ENCODE measurements at regions not wholly inside any gene's neighbourhood (a gene's known extent, or its start where the extent isn't known, plus 50 kb on each side); places are given as distances from the start of the nearest gene placed in this dataset.
"Not testable (repeated sequence)": the region's sequence is repeated elsewhere in the genome, so short reads cannot be mapped to it uniquely, and the experiment has no call there.

GRCh38 chr9:79485258-79485657 is 86.5 kb upstream of the TLE4 start:
- no peak for ATAC-seq
- TF ChIP-seq, protein P1, sequence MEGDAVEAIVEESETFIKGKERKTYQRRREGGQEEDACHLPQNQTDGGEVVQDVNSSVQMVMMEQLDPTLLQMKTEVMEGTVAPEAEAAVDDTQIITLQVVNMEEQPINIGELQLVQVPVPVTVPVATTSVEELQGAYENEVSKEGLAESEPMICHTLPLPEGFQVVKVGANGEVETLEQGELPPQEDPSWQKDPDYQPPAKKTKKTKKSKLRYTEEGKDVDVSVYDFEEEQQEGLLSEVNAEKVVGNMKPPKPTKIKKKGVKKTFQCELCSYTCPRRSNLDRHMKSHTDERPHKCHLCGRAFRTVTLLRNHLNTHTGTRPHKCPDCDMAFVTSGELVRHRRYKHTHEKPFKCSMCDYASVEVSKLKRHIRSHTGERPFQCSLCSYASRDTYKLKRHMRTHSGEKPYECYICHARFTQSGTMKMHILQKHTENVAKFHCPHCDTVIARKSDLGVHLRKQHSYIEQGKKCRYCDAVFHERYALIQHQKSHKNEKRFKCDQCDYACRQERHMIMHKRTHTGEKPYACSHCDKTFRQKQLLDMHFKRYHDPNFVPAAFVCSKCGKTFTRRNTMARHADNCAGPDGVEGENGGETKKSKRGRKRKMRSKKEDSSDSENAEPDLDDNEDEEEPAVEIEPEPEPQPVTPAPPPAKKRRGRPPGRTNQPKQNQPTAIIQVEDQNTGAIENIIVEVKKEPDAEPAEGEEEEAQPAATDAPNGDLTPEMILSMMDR (IDR thresholded peaks at IDR 0.05) = no peak
- no peak for DNase-seq
- intact Hi-C loops (cut with DNase I) = no loop called here
- no peaks in the 10 kb centered on the region for H3K9me3 ChIP-seq
- no peak overlapping the region for H3K27ac ChIP-seq
- no peak overlapping the region for H3K4me3 ChIP-seq
- no peaks in the 10 kb centered on the region for H3K4me1 ChIP-seq
- H3K27me3 ChIP-seq (ENCODE audit: low read depth) = no peaks in the 10 kb centered on the region
- H3K36me3 ChIP-seq = no peaks in the 10 kb centered on the region

- Histone ChIP-seq H3K9me3 (peaks cover 9% of the 10 kb centered on the region), H3K27me3 (ENCODE audit: low read depth) (no peaks in the 10 kb centered on the region), H3K27ac (no peak overlapping the region), H3K4me1 (no peaks in the 10 kb centered on the region), H3K36me3 (no peaks in the 10 kb centered on the region), H3K4me3 (no peak overlapping the region)
- intact Hi-C loops (cut with DNase I) = no loop called here
- DNase-seq (no peak), ATAC-seq (peak in 1 of 2 donors; percentile 37)
- TF ChIP-seq, protein P1 (IDR thresholded peaks at IDR 0.05) = no peak
These were observed 82.3 kb upstream of the TLE4 start for GRCh38 chr9:79489261-79490000.

- H3K4me3 ChIP-seq = no peak overlapping the region
- ATAC-seq (peak in 1 of 2 donors; percentile 31), DNase-seq (no peak)
- H3K36me3 ChIP-seq = no peaks in the 10 kb centered on the region
- H3K27ac ChIP-seq = no peak overlapping the region
- intact Hi-C loops (cut with DNase I) = no loop called here
- peaks cover 9% of the 10 kb centered on the region for H3K9me3 ChIP-seq
- TF ChIP-seq, protein P1 (IDR thresholded peaks at IDR 0.05) = no peak
- H3K4me1 ChIP-seq = no peaks in the 10 kb centered on the region
- no peaks in the 10 kb centered on the region for H3K27me3 ChIP-seq (ENCODE audit: low read depth)
These were observed 81.0 kb upstream of the TLE4 start for GRCh38 chr9:79490657-79491248.

- ATAC-seq (no peak), DNase-seq (no peak)
- Histone ChIP-seq H3K27ac (no peak overlapping the region), H3K9me3 (peaks cover 9% of the 10 kb centered on the region), H3K4me3 (no peak overlapping the region), H3K4me1 (no peaks in the 10 kb centered on the region), H3K36me3 (no peaks in the 10 kb centered on the region), H3K27me3 (ENCODE audit: low read depth) (no peaks in the 10 kb centered on the region)
- intact Hi-C loops (cut with DNase I) = no loop called here
- TF ChIP-seq, protein P1 (IDR thresholded peaks at IDR 0.05) = no peak
These were observed 79.4 kb upstream of the TLE4 start for GRCh38 chr9:79492092-79493009.

DNA sequence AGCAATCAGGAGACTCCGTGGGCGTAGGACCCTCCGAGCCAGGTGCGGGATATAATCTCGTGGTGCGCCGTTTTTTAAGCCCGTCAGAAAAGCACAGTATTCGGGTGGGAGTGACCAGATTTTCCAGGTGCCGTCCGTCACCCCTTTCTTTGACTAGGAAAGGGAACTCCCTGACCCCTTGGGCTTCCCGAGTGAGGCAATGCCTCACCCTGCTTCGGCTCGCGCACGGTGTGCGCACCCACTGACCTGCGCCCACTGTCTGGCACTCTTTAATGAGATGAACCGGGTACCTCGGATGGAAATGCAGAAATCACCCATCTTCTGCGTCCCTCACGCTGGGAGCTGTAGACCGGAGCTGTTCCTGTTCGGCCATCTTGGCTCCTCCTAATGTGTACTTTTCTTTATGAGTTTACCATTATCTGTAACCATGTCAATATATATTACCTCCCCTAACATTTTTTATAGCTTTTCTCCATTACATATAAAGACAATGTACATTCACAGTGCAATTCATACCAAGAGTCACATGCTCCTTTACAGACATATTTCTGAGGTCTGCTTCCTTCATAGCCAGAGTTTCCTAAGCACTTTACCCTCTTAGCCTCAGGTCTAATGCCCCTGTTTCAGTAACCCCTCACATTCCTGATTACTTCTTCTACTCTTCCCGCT is 71.4 kb upstream of the TLE4 start:
- H3K36me3 ChIP-seq; H3K27me3 ChIP-seq (ENCODE audit: low read depth); H3K27ac ChIP-seq; H3K4me1 ChIP-seq; H3K9me3 ChIP-seq; ATAC-seq; H3K4me3 ChIP-seq; intact Hi-C loops (cut with DNase I); DNase-seq: not testable (repeated sequence)

Measured in lower lobe of right lung (tissue), 2 donors.